BJ (cell line): ENCODE measurements at regions not wholly inside any gene's neighbourhood (a gene's known extent, or its start where the extent isn't known, plus 50 kb on each side); places are given as distances from the start of the nearest gene placed in this dataset.

Experiments used
- CTCF ChIA-PET: fragments of 350-600 bp; formaldehyde crosslinking; extraction: SDS; loops from one replicate; lab custom pipeline; 2021; ENCODE audit warnings: antibody characterized with exemption, inconsistent platforms; lab: Yijun Ruan, JAX
- POLR2A ChIA-PET: fragments of 300-600 bp; sonication (Branson Sonifier 250); formaldehyde crosslinking; extraction: SDS; loops from one replicate; lab custom pipeline; 2021; ENCODE audit warnings: antibody characterized with exemption; lab: Charles Lee
- DNase-seq: peaks from one replicate; pipeline ENCODE4 v3.0.0-alpha.2; 2011; ENCODE audit warnings: low read depth
- H3K27me3 ChIP-seq: 2 replicates; pipeline ENCODE4 v1.6.0; 2011; ENCODE audit warnings: low read length; ENCODE audit not compliant: control insufficient read depth, insufficient read depth
- H3K36me3 ChIP-seq: 2 replicates; pipeline ENCODE4 v1.5.1; 2011; ENCODE audit warnings: low read length; ENCODE audit not compliant: control insufficient read depth, insufficient read depth
- H3K4me3 ChIP-seq: 2 replicates; pipeline ENCODE4 v1.5.1; 2011; ENCODE audit warnings: low read depth, mild to moderate bottlenecking, control low read depth, low read length
- TF ChIP-seq, protein P1 (sequence below): IDR thresholded peaks from 2 replicates; pipeline ENCODE4 v1.5.1; 2011; ENCODE audit warnings: low read depth, mild to moderate bottlenecking, control low read depth, inconsistent platforms, low read length, moderate library complexity; ENCODE audit not compliant: insufficient read depth

DNA sequence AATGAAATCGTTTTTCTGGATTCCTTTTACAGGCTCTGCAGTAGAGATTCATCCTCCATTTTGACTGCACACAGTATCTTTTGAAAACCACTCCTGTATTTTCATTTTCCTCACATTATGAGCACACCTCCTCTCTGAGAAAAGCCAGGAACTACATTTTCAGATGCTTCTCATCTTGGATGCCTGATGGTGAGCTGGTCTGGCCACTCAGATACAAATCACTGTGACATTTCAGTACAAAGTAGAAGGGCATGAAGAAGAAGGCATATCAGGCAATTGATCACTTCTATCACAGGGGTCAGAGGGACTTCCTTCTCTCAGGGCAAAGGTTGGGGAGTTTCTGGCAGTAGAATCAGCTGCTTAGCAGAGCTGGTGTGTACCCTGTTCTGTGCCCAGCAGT, 192.0 kb upstream of the POM121L12 start:
- POLR2A ChIA-PET: no interaction called here

GRCh38 chr7:52842202-52842900, 193.1 kb upstream of the POM121L12 start:
- ChIA-PET POLR2A (no interaction called here), CTCF (no interaction called here)
- no peaks in the 10 kb centered on the region for H3K36me3 ChIP-seq
- no peak for DNase-seq
- H3K4me3 ChIP-seq: no peak overlapping the region
- no peaks in the 10 kb centered on the region for H3K27me3 ChIP-seq
- TF ChIP-seq, protein P1, sequence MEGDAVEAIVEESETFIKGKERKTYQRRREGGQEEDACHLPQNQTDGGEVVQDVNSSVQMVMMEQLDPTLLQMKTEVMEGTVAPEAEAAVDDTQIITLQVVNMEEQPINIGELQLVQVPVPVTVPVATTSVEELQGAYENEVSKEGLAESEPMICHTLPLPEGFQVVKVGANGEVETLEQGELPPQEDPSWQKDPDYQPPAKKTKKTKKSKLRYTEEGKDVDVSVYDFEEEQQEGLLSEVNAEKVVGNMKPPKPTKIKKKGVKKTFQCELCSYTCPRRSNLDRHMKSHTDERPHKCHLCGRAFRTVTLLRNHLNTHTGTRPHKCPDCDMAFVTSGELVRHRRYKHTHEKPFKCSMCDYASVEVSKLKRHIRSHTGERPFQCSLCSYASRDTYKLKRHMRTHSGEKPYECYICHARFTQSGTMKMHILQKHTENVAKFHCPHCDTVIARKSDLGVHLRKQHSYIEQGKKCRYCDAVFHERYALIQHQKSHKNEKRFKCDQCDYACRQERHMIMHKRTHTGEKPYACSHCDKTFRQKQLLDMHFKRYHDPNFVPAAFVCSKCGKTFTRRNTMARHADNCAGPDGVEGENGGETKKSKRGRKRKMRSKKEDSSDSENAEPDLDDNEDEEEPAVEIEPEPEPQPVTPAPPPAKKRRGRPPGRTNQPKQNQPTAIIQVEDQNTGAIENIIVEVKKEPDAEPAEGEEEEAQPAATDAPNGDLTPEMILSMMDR: no peak

More for the DNA sequence above, 192.0 kb upstream of the POM121L12 start:
- DNase-seq: no peak
- no peaks in the 10 kb centered on the region for H3K36me3 ChIP-seq
- H3K27me3 ChIP-seq: no peaks in the 10 kb centered on the region
- TF ChIP-seq, protein P1: no peak
- CTCF ChIA-PET: no interaction called here
- H3K4me3 ChIP-seq: no peak overlapping the region

DNA sequence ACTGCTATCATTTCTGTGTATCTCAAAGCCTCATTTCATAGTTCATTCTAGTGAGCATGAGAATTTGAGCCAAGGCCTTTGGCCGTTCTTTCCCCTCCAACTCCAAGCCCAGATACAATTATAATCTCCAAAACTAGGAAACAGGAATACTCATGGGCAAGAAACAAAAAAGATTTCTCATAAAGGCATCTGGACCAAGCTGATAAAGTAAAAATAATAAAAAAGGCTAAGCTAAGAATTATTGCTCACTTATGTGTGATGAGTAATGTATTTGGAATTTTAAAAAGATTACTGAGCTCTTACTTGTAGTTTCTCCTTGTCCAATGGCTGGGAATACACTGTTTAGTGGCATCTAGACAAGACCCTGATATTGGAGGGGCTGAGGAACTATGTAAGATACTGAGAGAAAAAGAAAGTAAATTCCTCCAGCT, 196.4 kb upstream of the POM121L12 start:
- no peak overlapping the region for H3K4me3 ChIP-seq
- H3K27me3 ChIP-seq: no peaks in the 10 kb centered on the region
- no peaks in the 10 kb centered on the region for H3K36me3 ChIP-seq
- ChIA-PET CTCF (no interaction called here), POLR2A (no interaction called here)
- TF ChIP-seq, protein P1: no peak
- DNase-seq: no peak

DNA sequence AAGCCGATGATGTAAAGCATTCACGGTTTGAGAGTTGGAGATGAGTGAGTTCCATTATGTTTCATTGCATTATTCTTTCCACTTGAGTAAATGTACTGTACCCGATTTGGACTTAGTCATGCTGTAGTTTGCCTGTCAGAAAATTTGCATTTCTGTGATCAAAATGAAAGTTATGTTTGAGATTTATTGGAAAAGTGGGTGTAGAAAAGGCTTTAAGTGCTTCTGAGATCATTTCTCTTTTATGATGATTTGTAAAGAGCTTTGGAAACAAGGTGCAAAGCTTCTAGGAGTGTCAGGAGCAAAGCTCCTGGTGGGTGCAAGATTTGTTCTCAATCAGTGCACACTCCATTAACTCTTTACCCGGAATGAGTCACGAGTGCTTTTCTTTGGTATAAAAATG, 204.1 kb upstream of the POM121L12 start:
- Histone ChIP-seq H3K36me3 (no peaks in the 10 kb centered on the region), H3K27me3 (no peaks in the 10 kb centered on the region), H3K4me3 (no peak overlapping the region)
- TF ChIP-seq, protein P1: no peak
- ChIA-PET CTCF (no interaction called here), POLR2A (no interaction called here)
- DNase-seq: no peak

DNA sequence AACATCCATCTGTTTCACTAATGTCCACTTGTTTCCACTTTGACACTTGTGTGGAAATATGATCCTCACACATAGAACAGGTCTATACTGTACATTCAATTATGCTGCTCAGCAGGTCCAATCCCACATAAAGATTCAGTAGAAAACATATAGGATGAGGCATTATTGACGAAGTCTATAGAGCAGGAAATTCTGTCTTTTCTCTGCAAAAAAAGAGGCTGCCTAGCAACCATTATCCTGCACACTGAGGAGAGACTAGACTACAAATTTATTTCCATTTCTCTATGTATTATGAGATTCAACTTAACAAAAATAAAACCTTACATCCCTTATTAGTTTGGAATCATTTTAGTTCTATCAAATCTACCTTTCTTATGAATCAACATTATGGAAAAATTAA, 204.6 kb upstream of the POM121L12 start:
- no peak for DNase-seq
- POLR2A ChIA-PET: no interaction called here

More for the DNA sequence above, 204.6 kb upstream of the POM121L12 start:
- TF ChIP-seq, protein P1: no peak
- Histone ChIP-seq H3K36me3 (no peaks in the 10 kb centered on the region), H3K27me3 (no peaks in the 10 kb centered on the region), H3K4me3 (no peak overlapping the region)
- CTCF ChIA-PET: no interaction called here
